Brain microvascular endothelial cell (primary cell): ENCODE measurements at regions not wholly inside any gene's neighbourhood (a gene's known extent, or its start where the extent isn't known, plus 50 kb on each side); places are given as distances from the start of the nearest gene placed in this dataset.

Experiments used
- DNase-seq: peaks from one replicate; pipeline ENCODE4 v3.0.0-alpha.2; 2020
- H3K27ac ChIP-seq: fragments of 250-450 bp; sonication (Bioruptor Pico); 2 replicates; pipeline ENCODE4 v1.5.1; 2020; ENCODE audit warnings: mild to moderate bottlenecking, moderate library complexity
- H3K27me3 ChIP-seq: fragments of 250-450 bp; sonication (Bioruptor Pico); replicated peaks from 2 replicates; pipeline ENCODE4 v1.5.1; 2020; ENCODE audit warnings: mild to moderate bottlenecking
- H3K36me3 ChIP-seq: fragments of 250-450 bp; sonication (Bioruptor Pico); replicated peaks from 2 replicates; pipeline ENCODE4 v1.5.1; 2020; ENCODE audit warnings: mild to moderate bottlenecking
- H3K4me3 ChIP-seq: 2 replicates; pipeline ENCODE4 v1.5.1; 2011; ENCODE audit warnings: low read depth, mild to moderate bottlenecking, control low read depth, low read length, moderate library complexity
- in situ Hi-C: cut with HindIII; loops from 2 replicates; pipeline ENCODE4 v1.10.0; 2017; ENCODE audit warnings: low sequenced_read_pairs, low pct_ligation_motif_present
- TF ChIP-seq, protein P1 (sequence below): IDR thresholded peaks from 2 replicates; pipeline ENCODE4 v1.5.1; 2011; ENCODE audit warnings: low read depth, mild to moderate bottlenecking, moderate library complexity, low read length, control low read depth, inconsistent platforms; ENCODE audit errors: missing control alignments

DNA sequence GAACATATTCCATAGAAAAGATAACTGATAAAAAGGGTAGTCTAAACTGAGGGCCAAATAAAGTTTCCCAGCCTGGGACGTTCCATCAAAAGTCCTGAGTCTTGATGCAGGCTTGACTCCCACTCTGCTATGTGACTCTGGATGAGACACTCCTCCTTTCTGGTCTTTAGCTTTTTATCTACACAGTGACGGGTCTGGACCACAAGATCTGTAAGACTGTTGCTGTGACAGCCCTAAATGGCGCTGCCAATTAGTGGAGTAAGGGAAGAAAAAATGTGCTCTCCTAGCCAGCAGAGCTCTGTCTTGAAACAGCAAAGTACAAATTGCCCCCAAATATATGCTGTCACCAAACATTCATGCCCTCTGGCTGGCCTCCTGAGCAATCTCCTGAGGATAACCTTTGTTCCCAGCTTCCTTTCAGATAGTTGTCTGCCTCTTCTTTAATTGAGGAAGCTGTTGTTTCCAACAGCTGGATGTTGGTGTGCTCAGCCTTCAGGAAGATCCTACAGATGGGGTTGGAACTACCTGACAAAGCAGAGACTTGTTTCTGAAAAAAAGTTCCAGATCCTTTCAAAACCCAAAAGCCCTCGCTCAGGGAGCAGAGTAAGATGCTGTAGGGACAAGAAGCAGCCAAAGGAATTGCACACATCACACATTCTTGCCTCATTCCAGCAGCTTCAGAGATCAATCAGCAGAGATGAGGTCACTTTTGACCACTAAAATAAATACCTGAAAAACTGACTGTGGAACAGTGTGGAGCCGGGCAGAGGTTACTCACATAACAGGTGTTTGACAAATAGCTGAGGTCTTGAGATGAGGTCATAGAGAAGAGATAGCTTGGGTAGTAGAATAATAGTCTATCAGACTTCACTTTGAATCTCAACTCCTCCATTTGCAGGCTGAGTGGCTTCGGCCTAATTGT lies 383.4 kb upstream of the FGF13 start:
- in situ Hi-C loops: no loop called here
- Histone ChIP-seq H3K36me3 (no peaks in the 10 kb centered on the region), H3K27ac (no peak overlapping the region), H3K4me3 (no peak overlapping the region), H3K27me3 (no peaks in the 10 kb centered on the region)
- DNase-seq: no peak
- TF ChIP-seq, protein P1, sequence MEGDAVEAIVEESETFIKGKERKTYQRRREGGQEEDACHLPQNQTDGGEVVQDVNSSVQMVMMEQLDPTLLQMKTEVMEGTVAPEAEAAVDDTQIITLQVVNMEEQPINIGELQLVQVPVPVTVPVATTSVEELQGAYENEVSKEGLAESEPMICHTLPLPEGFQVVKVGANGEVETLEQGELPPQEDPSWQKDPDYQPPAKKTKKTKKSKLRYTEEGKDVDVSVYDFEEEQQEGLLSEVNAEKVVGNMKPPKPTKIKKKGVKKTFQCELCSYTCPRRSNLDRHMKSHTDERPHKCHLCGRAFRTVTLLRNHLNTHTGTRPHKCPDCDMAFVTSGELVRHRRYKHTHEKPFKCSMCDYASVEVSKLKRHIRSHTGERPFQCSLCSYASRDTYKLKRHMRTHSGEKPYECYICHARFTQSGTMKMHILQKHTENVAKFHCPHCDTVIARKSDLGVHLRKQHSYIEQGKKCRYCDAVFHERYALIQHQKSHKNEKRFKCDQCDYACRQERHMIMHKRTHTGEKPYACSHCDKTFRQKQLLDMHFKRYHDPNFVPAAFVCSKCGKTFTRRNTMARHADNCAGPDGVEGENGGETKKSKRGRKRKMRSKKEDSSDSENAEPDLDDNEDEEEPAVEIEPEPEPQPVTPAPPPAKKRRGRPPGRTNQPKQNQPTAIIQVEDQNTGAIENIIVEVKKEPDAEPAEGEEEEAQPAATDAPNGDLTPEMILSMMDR: no peak

DNA sequence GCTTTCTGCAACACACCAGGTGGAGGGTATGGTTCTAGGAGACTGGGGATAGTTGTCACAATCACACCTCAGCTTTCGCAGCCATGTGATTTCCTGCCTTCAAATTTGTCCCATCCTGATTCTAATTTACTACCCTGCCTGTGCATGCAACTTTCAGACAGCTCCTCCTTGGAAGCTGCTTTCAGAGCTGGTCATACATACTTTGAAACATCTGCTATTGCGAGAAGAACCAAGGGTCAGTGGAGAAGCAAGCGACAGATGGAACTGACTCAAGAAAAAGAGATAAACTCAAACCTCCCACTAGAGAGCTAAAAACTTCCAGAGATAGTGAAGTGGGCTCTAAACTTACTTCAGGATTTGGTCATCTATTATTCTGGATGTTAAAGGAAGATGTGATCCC lies 381.7 kb upstream of the FGF13 start:
- H3K4me3 ChIP-seq: no peak overlapping the region
- H3K27ac ChIP-seq: no peak overlapping the region
- DNase-seq: no peak
- H3K36me3 ChIP-seq: no peaks in the 10 kb centered on the region
- TF ChIP-seq, protein P1: no peak
- no peaks in the 10 kb centered on the region for H3K27me3 ChIP-seq
- in situ Hi-C loops: no loop called here

DNA sequence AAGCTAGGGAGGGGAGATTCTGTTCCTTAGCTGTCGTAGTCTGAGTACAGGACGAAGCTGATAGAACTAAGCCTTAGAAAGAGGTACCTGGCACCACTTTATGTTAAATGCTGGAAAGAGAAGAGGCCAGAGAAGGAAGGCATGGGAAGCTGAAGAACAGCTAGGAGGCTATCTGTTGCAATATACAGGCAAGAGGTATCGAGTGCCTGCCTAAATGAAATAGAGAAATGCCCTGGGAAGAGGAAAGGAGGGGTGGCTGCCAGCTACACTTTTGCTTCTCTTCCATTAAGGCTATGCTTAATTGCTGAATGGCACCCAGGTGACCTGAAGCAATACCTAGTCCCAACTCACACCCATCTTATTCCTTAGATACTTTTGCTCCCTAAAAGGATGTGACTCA lies 380.4 kb upstream of the FGF13 start:
- DNase-seq: no peak
- in situ Hi-C loops: no loop called here
- H3K36me3 ChIP-seq: no peaks in the 10 kb centered on the region
- H3K4me3 ChIP-seq: no peak overlapping the region
- TF ChIP-seq, protein P1: no peak
- no peak overlapping the region for H3K27ac ChIP-seq
- H3K27me3 ChIP-seq: no peaks in the 10 kb centered on the region

DNA sequence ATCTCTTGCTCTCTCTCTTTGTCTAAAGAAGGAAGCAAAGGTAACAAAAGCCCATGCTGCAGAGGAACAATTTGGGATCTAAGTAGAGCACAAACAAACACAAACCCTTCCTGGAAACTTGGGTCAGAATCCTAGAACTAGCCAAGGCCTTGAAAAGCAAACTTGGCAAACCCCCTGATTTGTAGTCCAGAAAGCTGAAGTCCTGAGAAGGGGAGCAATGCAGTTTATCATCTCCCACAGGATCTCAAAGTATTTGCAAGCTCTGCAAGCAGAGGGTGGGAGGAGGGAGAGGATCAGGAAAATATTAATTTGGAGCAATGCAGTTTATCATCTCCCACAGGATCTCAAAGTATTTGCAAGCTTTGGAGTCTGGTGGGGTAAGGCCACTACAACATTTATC lies 379.5 kb upstream of the FGF13 start:
- no peak for DNase-seq
- in situ Hi-C loops: no loop called here
- Histone ChIP-seq H3K36me3 (no peaks in the 10 kb centered on the region), H3K4me3 (no peak overlapping the region), H3K27ac (no peak overlapping the region), H3K27me3 (no peaks in the 10 kb centered on the region)
- TF ChIP-seq, protein P1: no peak

DNA sequence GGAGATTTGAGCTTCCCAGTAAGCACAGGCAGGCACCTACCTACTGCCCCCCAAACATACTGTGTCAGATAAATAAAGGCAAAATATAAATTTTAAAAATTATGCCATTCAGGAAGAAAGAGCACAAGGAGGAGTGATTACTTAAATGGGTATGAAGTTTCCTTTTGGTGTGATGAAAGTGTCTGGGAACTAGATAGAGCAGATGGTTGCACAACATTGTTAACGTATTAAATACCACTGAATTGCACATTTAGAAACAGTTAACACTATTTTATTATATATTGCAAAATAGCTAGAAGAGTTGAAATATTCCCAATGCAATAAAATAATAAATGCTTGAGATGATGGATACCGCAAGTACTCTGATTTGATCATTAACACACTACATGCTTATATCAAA lies 374.7 kb upstream of the FGF13 start:
- Histone ChIP-seq H3K36me3 (no peaks in the 10 kb centered on the region), H3K4me3 (no peak overlapping the region), H3K27me3 (no peaks in the 10 kb centered on the region), H3K27ac (no peak overlapping the region)
- in situ Hi-C loops: no loop called here
- TF ChIP-seq, protein P1: no peak
- no peak for DNase-seq
